Stimulated activated CD8-positive, alpha-beta memory T cell treated with anti-CD3 and anti-CD28 coated beads, Interleukin-15, amount 100 ng/mL, for 1 hour (primary cell): ENCODE measurements at regions not wholly inside any gene's neighbourhood (a gene's known extent, or its start where the extent isn't known, plus 50 kb on each side); places are given as distances from the start of the nearest gene placed in this dataset.

Experiments used
- DNase-seq: peaks from one replicate; pipeline ENCODE4 v3.0.0-alpha.2; 2020; ENCODE audit warnings: low read depth

DNA sequence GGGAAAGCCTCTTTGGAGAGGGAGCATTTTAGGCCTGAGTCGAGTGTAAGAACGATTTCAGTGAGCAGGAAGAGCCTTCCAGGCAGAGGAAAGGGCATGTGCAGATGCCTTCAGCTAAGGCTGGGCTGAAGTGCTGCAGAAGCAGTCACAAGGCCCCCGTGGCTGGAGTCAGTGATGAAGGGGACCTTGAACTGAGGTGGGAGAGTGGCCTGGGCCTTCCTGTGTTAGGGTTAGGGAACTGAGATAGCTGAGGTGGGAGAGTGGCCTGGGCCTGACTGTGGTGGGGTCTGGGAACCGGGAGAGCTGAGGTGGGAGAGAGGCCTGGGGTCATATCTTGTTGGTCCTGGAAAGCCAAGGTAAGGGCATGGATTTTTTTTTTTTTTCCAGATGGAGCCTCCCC lies 50.9 kb upstream of the ETV3 start:
- DNase-seq = no peak
